ENCODE measurements at regions not wholly inside any gene's neighbourhood (a gene's known extent, or its start where the extent isn't known, plus 50 kb on each side); places are given as distances from the start of the nearest gene placed in this dataset.

- TF ChIP-seq AFF4 (CRISPR knock-in tag; IDR thresholded peaks at IDR 0.05; ENCODE audit: borderline replicate concordance) (no peak), ERG (CRISPR knock-in tag; IDR thresholded peaks at IDR 0.05) (no peak)
Measured at GRCh38 chr3:95670765-95671164, 1143.6 kb upstream of the EPHA6 start (continued).

- no peaks in the 10 kb centered on the region for H3K27me3 Mint-ChIP-seq (ENCODE audit: low read depth)
- CTCF ChIA-PET, result no interaction called here
- POLR2A ChIA-PET, result no interaction called here
- no peak for TF ChIP-seq CREB1 (CRISPR knock-in tag; IDR thresholded peaks at IDR 0.05)
- no peak overlapping the region for H3K27ac Mint-ChIP-seq
- H3K4me3 Mint-ChIP-seq, result no peak overlapping the region
- ATAC-seq (no peak), DNase-seq (ENCODE audit: low spot score) (no peak)
- no peaks in the 10 kb centered on the region for H3K9me3 Mint-ChIP-seq
- H3K36me3 Mint-ChIP-seq, result no peaks in the 10 kb centered on the region
- H3K4me1 Mint-ChIP-seq, result no peaks in the 10 kb centered on the region
Measured at GRCh38 chr3:95673215-95673614, 1141.2 kb upstream of the EPHA6 start.

- peaks cover 48% of the 10 kb centered on the region for H3K9me3 Mint-ChIP-seq
- peaks cover 22% of the 10 kb centered on the region for H3K36me3 Mint-ChIP-seq
- CTCF ChIA-PET, result no interaction called here
- no peak for ATAC-seq
- H3K27me3 Mint-ChIP-seq (ENCODE audit: low read depth), result peaks cover 3% of the 10 kb centered on the region; the same call in 1 of the 2 replicates
- H3K4me3 Mint-ChIP-seq, result no peak overlapping the region
- TF ChIP-seq MLX (CRISPR knock-in tag; IDR thresholded peaks at IDR 0.05), result no peak
- TF ChIP-seq KAT7 (CRISPR knock-in tag; IDR thresholded peaks at IDR 0.05; ENCODE audit: borderline replicate concordance), result no peak
- TF ChIP-seq GABPB1 (CRISPR knock-in tag; IDR thresholded peaks at IDR 0.05), result no peak
- TF ChIP-seq OVOL2 (CRISPR knock-in tag; IDR thresholded peaks at IDR 0.05; ENCODE audit: borderline replicate concordance), result no peak
- no peak for TF ChIP-seq E2F1 (CRISPR knock-in tag; IDR thresholded peaks at IDR 0.05)
- TF ChIP-seq TEAD1 (CRISPR knock-in tag; IDR thresholded peaks at IDR 0.05), result no peak
- no peak for TF ChIP-seq FOXK1 (CRISPR knock-in tag; IDR thresholded peaks at IDR 0.05)
- H3K4me1 Mint-ChIP-seq, result no peaks in the 10 kb centered on the region
- POLR2A ChIA-PET, result no interaction called here
- no peak for DNase-seq (ENCODE audit: low spot score)
- no peak overlapping the region for H3K27ac Mint-ChIP-seq
Measured at GRCh38 chr3:95705786-95706418, 1108.5 kb upstream of the EPHA6 start.

GRCh38 chr3:95707268-95707667 lies 1107.1 kb upstream of the EPHA6 start:
- Mint-ChIP-seq H3K27ac (no peak overlapping the region), H3K4me3 (no peak overlapping the region), H3K36me3 (peaks cover 22% of the 10 kb centered on the region), H3K9me3 (peaks cover 41% of the 10 kb centered on the region), H3K27me3 (ENCODE audit: low read depth) (peaks cover 3% of the 10 kb centered on the region; the same call in 1 of the 2 replicates), H3K4me1 (no peaks in the 10 kb centered on the region)
- ATAC-seq (no peak), DNase-seq (ENCODE audit: low spot score) (no peak)
- ChIA-PET POLR2A (no interaction called here), CTCF (no interaction called here)
- TF ChIP-seq ZNF317 (CRISPR knock-in tag; IDR thresholded peaks at IDR 0.05; ENCODE audit: borderline replicate concordance, low read depth) (no peak), E2F4 (CRISPR knock-in tag; IDR thresholded peaks at IDR 0.05; ENCODE audit: borderline replicate concordance, low read depth) (no peak), ATF2 (CRISPR knock-in tag; IDR thresholded peaks at IDR 0.05; ENCODE audit: borderline replicate concordance, low read depth) (no peak), ATF3 (CRISPR knock-in tag; conservative IDR thresholded peaks at IDR 0.05) (no peak), ZBTB43 (CRISPR knock-in tag; IDR thresholded peaks at IDR 0.05) (no peak)

All from WTC11 (cell line).